Activated CD8-positive, alpha-beta T cell treated with anti-CD3 and anti-CD28 coated beads for 36 hours (primary cell): ENCODE measurements at regions not wholly inside any gene's neighbourhood (a gene's known extent, or its start where the extent isn't known, plus 50 kb on each side); places are given as distances from the start of the nearest gene placed in this dataset.

Source experiments
- ATAC-seq: fragments of 200-7000 bp; cut with Tn5 transposase; one replicate; pipeline ENCODE4 v1.10.0; 2021; ENCODE audit warnings: mild to moderate bottlenecking, moderate library complexity
- CTCF ChIA-PET: fragments of 350-600 bp; sonication (Branson Sonifier 250); formaldehyde crosslinking; loops from one replicate; lab custom pipeline; 2021; ENCODE audit warnings: antibody characterized with exemption; lab: Charles Lee
- POLR2A ChIA-PET: fragments of 350-600 bp; sonication (Branson Sonifier 250); formaldehyde crosslinking; loops from one replicate; lab custom pipeline; 2021; ENCODE audit warnings: antibody characterized with exemption; lab: Charles Lee
- DNase-seq: peaks from one replicate; pipeline ENCODE4 v3.0.0-alpha.2; 2020
- H3K27ac Mint-ChIP-seq: one replicate; pipeline ENCODE4 v1.8.0; 2021; ENCODE audit warnings: mild to moderate bottlenecking, mixed read lengths
- H3K27me3 Mint-ChIP-seq: one replicate; pipeline ENCODE4 v1.8.0; 2021; ENCODE audit warnings: mixed read lengths
- H3K36me3 Mint-ChIP-seq: one replicate; pipeline ENCODE4 v1.8.0; 2021; ENCODE audit warnings: low read depth, mixed read lengths
- H3K4me1 Mint-ChIP-seq: one replicate; pipeline ENCODE4 v1.8.0; 2021; ENCODE audit warnings: low read depth, mixed read lengths
- H3K4me3 Mint-ChIP-seq: one replicate; pipeline ENCODE4 v1.8.0; 2021; ENCODE audit warnings: mild to moderate bottlenecking, moderate library complexity, mixed read lengths
- H3K9me3 Mint-ChIP-seq: one replicate; pipeline ENCODE4 v1.8.0; 2021; ENCODE audit warnings: mixed read lengths
- CTCF ChIP-seq: fragments of 200-600 bp; IDR thresholded peaks from one replicate; pipeline ENCODE4 v1.8.0; 2022; ENCODE audit warnings: antibody characterized with exemption, mild to moderate bottlenecking
- intact Hi-C: fragments of 100-400 bp; cut with micrococcal nuclease; formaldehyde crosslinking; loops from one replicate; pipeline ENCODE4 v1.10.0; 2022

- Mint-ChIP-seq H3K27ac (no peak overlapping the region), H3K36me3 (peaks cover 4% of the 10 kb centered on the region), H3K4me1 (no peaks in the 10 kb centered on the region), H3K27me3 (peaks cover 3% of the 10 kb centered on the region), H3K9me3 (peaks cover 19% of the 10 kb centered on the region), H3K4me3 (no peak overlapping the region)
- no peak for ATAC-seq
- no peak for TF ChIP-seq CTCF
- ChIA-PET CTCF (no interaction called here), POLR2A (no interaction called here)
- intact Hi-C loops = no loop called here
- no peak for DNase-seq
Measured at GRCh38 chr5:111641533-111642233, 115.3 kb downstream of the NREP start.

- POLR2A ChIA-PET = no interaction called here
- DNase-seq = no peak
- peaks cover 19% of the 10 kb centered on the region for H3K9me3 Mint-ChIP-seq
- no peak overlapping the region for H3K27ac Mint-ChIP-seq
- CTCF ChIA-PET = no interaction called here
- TF ChIP-seq CTCF = no peak
- H3K36me3 Mint-ChIP-seq = peaks cover 4% of the 10 kb centered on the region
- ATAC-seq = no peak
- H3K27me3 Mint-ChIP-seq = peaks cover 3% of the 10 kb centered on the region
- intact Hi-C loops = no loop called here
- H3K4me1 Mint-ChIP-seq = no peaks in the 10 kb centered on the region
- H3K4me3 Mint-ChIP-seq = no peak overlapping the region
Measured at GRCh38 chr5:111639912-111640311, 117.1 kb downstream of the NREP start.

- Mint-ChIP-seq H3K9me3 (peaks cover 19% of the 10 kb centered on the region), H3K27ac (no peak overlapping the region), H3K36me3 (peaks cover 4% of the 10 kb centered on the region), H3K4me3 (no peak overlapping the region), H3K27me3 (peaks cover 1% of the 10 kb centered on the region), H3K4me1 (no peaks in the 10 kb centered on the region)
- ATAC-seq (no peak), DNase-seq (no peak)
- no peak for TF ChIP-seq CTCF
- CTCF ChIA-PET = no interaction called here
- intact Hi-C loops = no loop called here
- POLR2A ChIA-PET = no interaction called here
Measured at GRCh38 chr5:111636736-111637135, 120.3 kb downstream of the NREP start.

DNA sequence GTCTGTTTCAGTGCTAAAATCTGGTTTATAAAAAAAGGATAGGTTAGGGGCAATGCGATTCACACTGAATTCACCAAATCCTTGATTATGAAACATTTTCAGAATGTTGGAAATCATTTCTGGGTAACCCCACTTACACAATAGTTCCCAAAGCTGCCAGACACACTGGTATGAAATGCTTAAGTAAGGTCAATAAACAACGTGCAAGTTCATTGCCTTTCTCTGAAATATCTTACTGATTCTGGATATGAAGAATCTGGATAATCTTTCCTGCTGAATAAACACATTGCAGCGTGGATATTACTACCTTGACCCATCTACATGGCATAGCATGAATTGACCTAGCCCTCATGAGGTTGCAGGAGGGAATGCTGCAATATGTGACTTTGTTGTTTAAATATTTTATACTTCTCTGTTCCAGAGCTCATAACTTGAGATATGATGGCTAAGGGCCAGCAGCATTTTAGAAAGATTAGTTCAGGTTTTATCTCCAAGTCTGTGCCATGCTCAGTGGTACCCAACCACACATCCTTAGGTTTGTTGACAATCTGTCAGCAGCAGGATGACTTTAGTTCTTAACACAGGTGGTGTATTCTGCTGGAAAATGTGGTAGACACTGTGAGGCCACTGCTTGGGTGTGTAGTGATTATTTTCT is 121.0 kb downstream of the NREP start:
- TF ChIP-seq CTCF = no peak
- no peak for DNase-seq
- peaks cover 1% of the 10 kb centered on the region for H3K27me3 Mint-ChIP-seq
- ChIA-PET CTCF (no interaction called here), POLR2A (no interaction called here)
- intact Hi-C loops = no loop called here
- no peak overlapping the region for H3K27ac Mint-ChIP-seq
- H3K36me3 Mint-ChIP-seq = peaks cover 4% of the 10 kb centered on the region
- H3K4me3 Mint-ChIP-seq = no peak overlapping the region
- H3K4me1 Mint-ChIP-seq = no peaks in the 10 kb centered on the region
- ATAC-seq = no peak
- H3K9me3 Mint-ChIP-seq = peaks cover 19% of the 10 kb centered on the region

DNA sequence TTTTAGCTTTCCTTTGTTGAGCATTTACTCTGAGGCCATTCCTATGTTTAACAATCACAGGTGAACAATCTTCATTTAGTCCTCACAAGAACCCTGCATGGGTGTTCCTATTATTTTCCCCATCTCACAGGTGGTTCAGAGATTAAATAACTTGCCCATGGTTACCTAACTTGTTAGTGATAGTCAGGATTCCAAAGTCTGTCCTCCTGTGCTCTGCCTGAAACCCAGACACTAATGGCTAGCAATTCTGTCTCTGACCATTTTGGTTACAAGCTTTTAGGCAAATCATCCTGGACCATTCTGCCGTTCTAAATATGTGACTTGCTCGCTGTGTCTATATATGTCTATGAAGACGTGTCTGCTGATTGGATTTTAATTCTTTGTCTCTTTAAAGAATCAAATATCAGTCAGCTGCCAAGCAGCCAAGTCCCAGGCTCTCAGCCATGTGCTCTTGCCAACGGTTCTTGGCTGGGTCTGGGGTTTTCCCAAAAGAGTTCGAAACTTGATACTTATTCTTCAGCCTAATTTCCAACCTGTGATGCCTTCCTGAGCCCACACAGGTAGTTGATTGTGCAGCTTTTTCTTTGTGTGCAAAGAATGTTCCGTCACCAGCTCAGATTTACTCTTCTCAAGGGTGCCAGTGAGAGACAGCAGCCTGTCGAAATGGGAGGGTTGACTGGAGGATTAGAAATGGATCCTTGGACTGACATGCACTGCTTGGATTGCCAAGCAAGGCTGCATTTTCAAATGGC is 121.7 kb downstream of the NREP start:
- ChIA-PET POLR2A (no interaction called here), CTCF (no interaction called here)
- no peak for TF ChIP-seq CTCF
- no peaks in the 10 kb centered on the region for H3K4me1 Mint-ChIP-seq
- peaks cover 17% of the 10 kb centered on the region for H3K9me3 Mint-ChIP-seq
- intact Hi-C loops = no loop called here
- DNase-seq = no peak
- H3K27me3 Mint-ChIP-seq = no peaks in the 10 kb centered on the region
- H3K27ac Mint-ChIP-seq = no peak overlapping the region
- ATAC-seq = no peak
- peaks cover 4% of the 10 kb centered on the region for H3K36me3 Mint-ChIP-seq
- H3K4me3 Mint-ChIP-seq = no peak overlapping the region
